CD4-positive, alpha-beta T cell treated with Interleukin-6 at 100 ng/mL for 8 hours (primary cell): ENCODE measurements at regions not wholly inside any gene's neighbourhood (a gene's known extent, or its start where the extent isn't known, plus 50 kb on each side); places are given as distances from the start of the nearest gene placed in this dataset.
"Not testable (repeated sequence)": the region's sequence is repeated elsewhere in the genome, so short reads cannot be mapped to it uniquely, and the experiment has no call there.

Experiments
- DNase-seq: peaks from one replicate; pipeline ENCODE4 v3.0.0-alpha.2; 2020; ENCODE audit warnings: mixed read lengths, low spot score

DNA sequence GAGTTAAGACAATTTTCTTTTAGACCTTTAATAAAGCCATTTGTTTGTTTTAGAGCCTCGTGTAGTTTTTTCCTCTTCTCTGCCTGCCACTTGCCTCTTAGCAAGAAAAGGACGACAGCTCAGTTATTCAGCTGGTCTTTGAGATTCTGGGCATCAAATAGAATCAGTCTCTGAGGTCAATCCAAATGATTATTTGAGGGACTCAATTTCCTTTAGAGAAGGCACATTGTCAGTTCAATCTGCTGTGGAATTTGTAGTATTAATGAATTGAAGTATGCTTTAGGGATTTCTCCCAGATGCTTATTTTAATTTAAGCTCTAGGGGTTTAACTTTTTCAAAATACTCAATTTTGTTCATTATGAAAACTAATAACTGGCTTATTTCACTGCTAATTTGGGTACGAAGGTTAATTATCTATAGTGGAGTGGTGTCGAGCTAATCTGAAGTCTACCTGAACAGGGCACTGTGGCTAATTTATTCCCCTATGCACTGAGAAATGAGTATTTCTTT, 841.2 kb upstream of the AUTS2 start:
- DNase-seq, result no peak

DNA sequence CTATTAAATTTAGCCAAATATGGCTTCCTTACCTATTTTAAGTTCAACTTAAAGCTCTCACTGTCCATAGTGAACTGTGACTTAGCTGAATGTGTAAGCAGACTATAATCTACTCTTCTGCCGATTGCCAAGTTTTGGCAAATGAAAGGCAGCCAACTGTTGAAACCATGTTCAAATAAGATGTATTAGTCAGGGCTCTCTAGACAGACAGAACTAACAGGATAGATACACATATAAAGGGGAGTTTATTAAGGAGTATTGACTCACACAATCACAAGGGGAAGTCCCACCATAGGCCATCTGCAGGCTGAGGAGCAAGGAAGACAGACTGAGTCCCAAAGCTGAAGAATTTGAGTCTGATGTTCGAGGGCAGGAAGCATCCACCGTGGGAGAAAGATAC, 837.7 kb upstream of the AUTS2 start:
- no peak for DNase-seq

DNA sequence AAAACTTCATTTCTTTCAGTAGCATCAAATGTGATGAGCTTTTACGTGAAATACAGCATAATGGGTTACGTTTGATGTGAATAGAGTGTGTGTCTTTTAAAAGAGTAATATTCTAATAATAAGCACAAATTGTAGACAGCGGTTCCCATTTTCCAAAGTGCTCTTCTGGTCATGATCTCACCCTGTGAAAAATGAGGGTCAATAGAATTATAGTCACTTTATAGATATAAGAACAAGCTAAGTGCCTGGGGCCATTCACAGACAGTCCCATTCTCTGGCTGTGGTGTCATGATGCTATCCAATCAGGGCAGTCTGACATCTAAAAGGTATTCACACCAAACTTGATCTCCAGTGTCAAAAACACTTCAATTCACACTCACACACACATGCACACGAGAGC, 830.8 kb upstream of the AUTS2 start:
- no peak for DNase-seq

DNA sequence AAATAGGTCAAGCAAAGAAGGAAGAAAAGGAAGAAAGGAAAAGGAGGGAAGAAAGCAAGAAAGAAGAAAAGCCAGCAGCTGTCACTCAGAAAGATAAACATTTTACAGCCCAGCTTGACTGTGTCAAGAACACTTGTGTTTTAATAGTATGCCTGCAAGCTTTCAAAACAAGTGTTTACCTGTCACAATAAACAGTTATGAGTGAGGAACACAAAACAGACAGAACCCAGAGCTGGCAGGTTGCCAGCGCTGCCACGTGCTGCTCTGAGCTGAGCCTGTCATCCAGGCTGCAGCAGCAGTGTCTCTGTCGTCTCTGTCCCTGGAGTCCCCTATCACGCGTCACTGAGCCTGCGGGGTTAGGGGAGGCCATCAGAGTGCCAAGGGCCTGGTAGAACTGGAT, 827.6 kb upstream of the AUTS2 start:
- no peak for DNase-seq

DNA sequence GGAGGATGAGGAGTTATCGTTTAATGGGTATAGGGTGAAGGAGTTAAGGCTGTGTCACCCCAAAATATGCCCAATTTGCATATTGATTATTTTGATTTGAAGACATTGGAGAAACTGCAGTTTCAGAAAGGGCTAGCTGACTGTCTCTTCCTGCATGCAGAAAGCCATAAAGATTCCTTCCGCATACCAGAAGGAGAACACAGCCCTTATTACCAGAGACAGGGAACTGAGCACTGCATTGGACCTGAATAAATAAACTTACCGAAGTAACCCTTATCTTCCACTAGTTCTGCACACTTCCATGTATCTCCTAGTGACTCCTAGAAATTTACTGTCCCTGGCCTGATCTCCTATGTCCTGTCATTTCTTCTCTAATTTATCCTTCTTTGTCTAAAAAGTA, 821.9 kb upstream of the AUTS2 start:
- DNase-seq, result no peak

DNA sequence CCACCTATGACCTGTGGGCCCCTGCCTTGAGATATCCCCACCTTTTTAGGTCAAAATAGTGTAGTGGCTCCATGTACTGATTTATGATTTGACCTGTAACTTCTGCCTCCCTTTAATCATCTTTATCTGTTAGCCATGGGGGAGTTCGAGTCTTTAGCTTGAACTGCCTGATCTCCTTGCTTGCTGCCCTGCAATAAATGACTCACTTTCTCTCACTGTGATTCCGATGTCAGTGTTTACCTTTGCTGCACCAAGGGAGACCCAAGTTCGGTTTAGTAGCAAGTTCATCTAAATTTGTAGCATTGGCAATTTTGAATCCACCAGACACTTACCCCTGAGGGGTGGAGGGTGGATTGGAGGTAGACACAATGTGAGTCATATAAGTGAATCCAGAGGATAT, 814.6 kb upstream of the AUTS2 start:
- no peak for DNase-seq

DNA sequence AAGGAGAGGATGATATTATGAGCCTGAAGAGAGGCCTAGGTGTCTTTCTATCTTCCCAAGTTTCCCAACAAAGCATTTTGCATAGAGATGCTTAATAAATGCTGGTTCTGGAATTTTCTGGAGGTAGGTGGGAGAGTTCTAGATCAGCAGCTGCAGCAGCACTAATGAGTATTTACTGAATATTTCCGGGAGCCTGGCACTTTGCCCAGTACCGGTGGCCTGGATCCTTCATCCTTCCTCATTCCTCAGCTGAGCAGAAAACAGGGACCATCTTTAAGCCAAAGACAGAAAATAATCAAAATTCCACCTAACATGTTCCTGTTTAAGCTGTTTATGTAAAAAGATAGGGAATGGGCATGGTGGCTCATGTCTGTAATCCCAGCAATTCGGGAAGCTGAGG, 813.2 kb upstream of the AUTS2 start:
- no peak for DNase-seq

DNA sequence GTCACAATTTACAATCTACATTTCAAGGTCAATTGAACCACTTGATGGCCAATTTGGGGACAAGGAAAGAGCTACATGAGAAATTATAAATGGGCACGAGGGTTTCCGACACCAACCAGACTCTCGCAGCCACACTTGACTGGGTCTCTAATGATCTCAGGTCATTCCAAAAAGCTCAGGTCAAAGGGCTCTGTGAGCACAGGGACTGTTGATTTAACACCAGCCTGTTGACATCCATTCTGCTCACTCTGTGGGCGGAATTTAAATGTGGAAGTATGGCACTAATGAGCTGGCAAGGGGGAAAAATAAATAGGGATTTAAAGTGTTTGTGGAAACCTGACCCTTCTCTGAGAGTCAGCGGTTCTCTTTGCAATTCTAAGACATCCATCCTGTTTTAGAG, 810.7 kb upstream of the AUTS2 start:
- no peak for DNase-seq

DNA sequence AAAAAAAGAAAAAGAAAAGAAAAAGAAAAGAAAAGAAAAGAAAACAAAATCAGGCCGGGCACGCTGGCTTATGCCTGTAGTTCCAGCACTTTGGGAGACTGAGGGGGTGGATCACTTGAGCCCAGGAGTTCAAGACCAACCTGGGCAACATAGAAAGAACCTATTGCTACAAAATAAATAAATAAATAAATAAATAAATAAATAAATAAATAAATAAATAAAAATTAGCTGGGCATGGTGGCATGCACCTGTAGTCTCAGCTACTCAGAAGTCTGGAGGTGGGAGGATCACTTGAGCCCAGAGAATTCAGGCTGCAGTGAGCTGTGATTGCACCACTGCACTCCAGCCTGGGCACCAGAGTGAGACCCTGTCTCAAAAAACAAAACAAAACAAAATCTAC, 809.7 kb upstream of the AUTS2 start:
- not testable (repeated sequence) for DNase-seq

DNA sequence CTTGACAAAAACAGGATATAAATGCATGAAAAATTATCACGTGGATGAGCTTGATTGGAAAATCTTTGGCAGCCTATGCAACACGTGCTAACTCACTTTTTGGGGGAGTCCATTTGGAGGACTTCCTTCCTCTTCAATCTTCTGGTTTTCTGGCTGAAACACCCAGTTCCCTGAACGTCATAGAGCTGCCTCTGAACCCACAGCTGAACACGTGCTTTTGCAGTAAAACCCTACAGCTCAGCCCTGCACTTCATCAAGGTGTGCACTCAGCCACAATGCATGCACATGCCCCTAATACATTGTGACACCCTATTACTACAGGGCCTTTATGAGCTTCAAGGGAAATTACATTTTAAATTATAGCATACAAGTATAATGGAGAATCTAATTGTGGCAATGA, 808.7 kb upstream of the AUTS2 start:
- no peak for DNase-seq

DNA sequence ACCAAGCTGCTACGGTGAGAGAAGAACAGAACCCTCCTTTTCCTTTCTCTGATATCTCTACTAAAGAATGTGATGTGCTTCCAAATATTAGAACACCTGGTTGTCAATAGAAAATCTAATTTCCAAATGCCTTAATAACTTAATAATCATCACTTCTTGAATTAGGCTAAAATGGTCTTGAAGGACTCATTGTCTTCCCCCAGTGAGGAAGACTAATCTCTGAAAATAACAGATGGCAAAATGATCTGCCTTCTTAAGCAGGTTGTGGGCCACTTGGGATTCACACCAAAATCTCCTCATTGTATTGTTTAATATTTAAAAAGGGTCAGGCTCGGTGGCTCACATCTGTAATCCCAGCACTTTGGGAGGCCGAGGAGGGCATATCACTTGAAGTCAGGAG, 805.9 kb upstream of the AUTS2 start:
- DNase-seq, result no peak

DNA sequence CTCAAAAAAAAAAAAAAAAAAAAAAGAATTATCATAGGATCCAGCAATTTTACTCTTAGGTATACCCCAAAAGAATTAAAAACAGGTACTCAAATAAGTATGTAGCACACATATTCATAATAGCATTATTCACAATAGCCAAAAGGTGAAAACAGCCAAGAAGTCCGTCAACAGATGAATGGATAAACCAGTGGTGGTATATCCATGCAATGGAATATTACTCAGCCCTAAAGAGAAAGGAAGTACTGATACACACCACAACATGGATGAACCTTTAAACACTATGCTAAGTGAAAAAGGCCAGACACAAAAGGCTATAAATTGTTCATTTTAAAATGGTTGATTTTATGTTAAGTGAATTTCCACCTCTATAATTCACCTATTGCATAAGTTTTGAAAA, 804.8 kb upstream of the AUTS2 start:
- DNase-seq, result no peak

DNA sequence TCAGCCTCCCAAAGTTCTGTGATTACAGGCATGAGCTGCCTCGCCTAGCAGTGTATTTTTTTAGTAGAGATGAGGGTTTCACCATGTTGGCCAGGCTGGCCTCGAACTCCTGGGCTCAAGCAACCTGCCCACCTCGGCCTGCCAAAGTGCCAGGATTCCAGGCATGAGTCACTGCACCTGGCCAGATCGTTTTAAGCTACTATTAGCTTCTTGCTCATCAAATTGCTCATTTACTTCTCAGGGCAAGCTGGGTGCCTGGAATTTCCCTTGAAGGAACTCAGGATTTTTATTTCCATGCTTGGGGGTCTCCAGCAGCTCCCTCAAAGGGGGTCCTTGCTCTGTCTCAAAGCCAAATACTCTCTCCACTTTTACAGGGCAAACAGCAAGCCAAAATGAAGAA, 798.0 kb upstream of the AUTS2 start:
- no peak for DNase-seq

DNA sequence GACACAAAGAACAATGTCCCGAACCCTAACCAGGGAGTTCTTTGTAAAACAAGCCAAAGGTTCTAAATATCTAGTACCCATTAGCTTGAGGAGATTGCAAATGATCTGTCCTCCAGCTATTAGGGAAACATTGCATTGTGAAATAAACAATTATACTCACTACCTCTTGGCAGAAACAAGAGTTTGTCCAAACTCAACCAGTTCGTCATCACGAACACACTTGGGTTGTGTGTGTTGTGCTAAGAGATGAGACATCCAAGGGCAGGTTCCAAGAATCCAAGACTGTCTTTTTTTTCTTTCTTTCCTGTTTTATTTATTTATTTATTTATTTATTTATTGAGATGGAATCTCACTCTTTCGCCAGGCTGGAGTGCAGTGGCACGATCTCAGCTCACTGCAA, 793.1 kb upstream of the AUTS2 start:
- no peak for DNase-seq

DNA sequence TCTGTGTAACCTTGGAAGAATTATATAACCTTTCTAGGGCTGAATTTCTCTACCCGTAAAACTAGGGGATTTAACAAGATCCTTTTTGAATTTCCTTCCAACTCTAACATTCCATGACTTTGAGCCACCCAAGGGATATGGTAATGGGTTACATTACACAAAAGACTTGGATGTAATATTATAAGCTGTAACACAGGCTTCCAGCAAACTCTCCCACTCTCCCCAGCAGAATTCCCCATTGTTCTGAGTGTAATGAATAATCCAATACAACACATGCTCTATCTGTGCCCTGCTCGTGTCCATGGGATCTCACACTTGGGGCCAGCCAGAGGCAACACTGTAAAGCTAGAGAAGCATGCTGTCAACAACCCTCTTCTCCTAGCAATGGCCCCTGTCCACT, 790.6 kb upstream of the AUTS2 start:
- DNase-seq, result no peak

DNA sequence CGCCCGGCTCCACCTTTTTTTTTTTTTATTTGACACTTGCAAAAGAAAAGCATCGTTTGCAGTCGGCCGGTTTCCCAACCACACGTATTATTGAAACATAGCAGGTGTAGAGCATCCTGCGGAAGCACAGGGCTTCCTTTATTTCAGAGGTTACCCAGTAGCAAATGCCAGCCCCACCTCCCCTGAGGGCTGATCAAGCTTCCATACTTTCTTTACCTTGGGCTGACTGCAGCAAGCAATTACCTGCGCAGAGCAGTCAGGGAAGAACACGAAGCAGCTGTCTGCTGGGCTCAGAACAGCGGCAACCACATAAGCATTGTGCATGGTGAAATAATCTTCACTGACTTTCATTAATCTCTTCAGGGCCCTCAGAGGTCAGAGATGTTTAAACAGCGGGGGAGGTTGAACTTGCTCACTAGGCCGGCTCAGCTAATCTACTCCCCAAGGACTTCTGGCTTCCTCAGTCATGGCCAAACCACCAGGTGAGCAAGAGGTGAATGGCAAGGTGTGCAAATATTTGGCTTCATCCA, 784.7 kb upstream of the AUTS2 start:
- DNase-seq, result no peak

DNA sequence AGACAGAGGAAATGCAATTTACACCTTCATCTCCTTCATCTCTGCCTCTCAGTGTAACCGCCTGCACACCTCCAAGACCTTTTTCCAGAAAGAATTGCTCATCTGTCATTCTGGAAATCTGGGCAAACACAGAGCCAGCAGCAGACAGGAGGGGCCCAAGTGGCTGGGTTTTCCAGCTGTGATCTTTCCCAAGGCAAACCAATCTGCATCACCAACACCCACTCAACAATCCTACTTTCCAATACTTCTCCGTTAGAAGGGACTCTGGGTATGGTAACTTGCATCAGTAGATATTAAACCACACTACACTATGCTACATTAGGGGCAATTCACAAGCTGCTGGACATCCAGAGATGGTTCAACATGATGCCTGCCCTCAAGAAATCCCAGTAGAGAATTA, 781.8 kb upstream of the AUTS2 start:
- no peak for DNase-seq

DNA sequence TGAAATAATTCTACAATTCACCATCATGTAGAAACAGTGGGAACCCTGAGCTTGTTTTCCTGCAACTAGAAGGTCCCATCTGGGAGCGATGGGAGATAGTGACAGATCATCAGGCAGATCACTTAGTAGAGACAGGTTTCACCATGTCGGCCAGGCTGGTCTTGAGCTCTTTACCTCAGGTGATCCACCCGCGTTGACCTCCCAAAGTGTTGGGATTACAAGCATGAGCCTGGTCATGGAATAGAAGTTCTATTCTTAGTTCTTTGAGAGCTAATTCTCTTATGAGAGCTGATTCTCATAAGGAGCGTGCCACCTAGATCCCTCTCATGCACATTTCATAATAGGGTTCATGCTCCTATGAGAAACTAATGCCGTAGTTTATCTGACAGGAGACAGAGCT, 778.0 kb upstream of the AUTS2 start:
- DNase-seq, result no peak

DNA sequence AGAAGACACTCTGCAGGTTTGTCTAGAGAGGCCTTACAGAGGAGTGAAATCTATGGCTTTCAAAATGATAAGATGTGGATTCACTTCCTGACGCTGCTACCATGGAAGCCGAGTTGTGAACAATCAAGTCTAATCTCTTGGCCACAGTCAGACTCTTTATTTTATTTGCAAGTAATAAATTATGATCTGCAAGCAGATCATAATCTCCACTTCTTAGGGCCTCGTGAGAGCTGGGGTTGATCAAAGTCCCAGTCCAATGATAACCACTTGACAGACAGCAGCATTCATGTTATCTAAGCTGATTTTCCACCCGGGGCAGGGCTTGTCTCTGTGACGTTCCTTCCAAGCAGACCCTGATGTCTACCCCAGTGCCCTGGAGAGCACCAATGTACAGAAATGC, 776.4 kb upstream of the AUTS2 start:
- no peak for DNase-seq

DNA sequence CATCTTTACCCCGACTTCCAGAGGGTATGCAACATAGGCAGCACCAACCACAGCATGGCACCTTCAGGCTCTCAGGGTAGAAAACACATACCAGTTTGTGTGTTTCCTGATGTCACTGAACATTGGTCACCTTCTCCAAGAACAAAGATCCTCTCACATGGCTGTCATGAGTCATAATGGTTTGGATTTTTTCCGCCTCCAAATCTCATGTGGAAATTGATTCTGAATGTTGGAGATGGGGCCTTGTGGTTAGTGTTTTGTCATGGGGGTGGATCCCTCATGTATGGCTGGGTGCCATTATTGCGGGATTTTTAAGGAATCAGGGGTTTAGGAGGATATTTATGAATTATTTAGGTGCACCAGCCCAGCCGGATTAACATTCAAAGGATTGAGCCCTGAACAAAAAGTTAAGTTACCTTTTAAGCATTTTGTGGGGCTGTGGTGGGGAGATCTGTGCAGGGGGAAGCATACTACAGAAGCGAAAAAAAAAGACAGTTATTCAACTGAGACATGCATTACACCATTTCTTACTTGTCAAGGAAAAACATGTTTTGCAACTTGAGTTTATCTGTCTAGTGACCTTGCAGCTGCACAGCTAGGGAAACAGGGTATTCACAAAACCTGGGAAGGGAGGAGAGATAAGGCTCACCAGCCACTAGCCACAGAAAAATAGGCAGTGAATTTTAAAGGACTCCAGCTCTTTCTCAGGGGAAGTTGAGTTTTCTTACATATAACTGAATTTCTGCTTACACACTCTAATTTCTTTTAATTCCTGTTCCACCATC, 774.1 kb upstream of the AUTS2 start:
- DNase-seq, result no peak

DNA sequence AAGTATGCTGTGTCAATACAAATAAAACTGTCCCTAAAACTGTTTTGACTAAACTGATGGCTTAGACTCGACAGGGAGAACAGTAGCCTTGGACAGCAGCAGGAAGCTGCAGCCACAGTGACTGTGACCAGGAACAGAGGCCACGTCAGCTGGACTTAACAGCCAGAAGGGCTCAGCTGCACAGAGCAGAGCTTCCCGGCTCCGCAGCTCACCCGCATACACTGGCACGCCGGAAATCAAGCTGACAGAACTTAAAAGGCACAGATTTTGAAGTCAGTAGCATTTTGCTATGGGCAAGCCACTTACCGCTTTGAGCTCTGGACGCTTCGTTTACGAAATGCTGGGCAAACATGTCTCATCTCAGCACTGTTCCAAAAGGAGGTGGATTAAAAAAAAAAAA, 769.7 kb upstream of the AUTS2 start:
- DNase-seq, result no peak

DNA sequence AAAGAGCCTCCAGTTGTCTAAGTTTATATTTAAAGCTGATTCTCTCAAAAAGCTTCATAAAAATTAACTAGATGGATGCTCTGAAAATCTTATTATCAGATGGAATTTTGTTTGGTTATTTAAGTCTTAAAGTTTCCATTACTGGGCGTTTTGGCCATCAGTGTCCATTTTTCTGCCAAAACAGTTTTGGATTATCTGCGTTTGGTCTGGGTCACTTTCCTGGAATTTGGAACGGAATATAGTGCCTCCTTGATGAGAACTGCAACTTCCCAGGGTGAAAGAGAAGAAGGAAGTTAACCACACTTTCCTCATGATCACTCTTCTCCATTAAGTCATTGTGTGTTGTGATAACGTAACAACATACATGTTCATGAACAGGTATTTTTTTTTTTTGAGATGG, 764.9 kb upstream of the AUTS2 start:
- DNase-seq, result no peak

DNA sequence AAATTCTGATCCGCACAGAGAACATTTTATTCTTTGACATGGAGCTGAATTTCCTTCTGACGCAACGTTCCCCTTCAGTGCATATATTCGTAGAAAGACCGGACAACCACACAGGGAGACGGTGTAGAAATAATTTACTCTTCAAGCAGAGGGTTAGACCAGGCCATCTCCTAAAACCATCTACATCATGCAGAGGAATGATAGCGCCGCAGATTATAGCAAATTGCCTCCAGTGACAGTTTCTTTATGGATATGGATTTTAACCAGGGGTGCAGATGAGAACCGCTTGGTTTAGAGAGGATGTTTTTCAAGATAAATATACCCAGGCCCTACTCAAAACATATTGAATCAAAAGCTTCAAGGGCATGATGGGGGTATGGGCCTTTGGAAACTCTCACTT, 759.3 kb upstream of the AUTS2 start:
- no peak for DNase-seq

DNA sequence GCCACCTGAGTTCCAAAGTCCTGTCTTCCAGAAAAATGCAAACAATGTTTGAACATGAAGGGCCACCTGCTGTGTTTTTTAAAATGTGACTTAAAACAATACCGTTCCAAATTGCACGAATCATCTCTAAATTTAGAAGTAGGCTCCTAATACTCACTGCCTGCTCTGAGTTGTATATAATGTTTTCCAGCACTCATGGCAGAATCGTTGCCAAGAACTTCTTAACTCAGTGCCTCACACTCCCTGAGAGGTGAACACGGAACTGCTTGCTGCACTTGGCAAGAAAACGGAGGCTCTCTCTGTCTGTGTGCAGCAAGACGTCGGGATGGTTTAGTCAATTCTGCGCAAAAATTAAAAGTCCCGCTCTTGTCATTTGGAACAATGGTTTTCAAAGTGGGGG, 757.3 kb upstream of the AUTS2 start:
- no peak for DNase-seq
